ENCODE measurements at regions not wholly inside any gene's neighbourhood (a gene's known extent, or its start where the extent isn't known, plus 50 kb on each side); places are given as distances from the start of the nearest gene placed in this dataset.

DNA sequence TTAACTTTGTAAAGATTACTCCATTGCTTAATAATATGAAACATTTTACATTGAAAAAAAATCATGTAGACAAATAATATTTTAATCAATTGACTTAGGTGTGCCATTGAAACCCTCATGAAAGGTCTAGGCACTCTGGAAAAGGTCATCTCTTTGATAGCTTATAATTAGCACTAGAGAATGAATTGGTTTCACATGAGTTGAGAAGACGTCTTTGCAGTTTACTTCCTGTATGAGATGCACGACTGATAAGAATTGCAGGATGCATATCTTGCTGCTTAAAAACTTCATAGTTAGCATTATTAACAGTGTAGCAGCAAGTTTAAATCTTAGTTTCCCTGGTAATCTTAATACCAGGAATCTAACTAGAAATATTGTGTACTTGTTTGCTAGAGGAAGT is 614.2 kb upstream of the COBL start:
- Histone ChIP-seq H3K4ac (ENCODE audit: low read depth, low read length) (no peak overlapping the region), H4K5ac (ENCODE audit: low read depth, low read length) (no peak overlapping the region), H3K27me3 (ENCODE audit: control insufficient read depth, insufficient read depth, low read length) (no peaks in the 10 kb centered on the region), H4K20me1 (ENCODE audit: insufficient read depth, low read length) (no peaks in the 10 kb centered on the region), H3K23ac (ENCODE audit: low read depth, low read length) (no peak overlapping the region), H2BK15ac (ENCODE audit: low read depth, low read length) (no peak overlapping the region), H3K9me3 (ENCODE audit: control insufficient read depth, insufficient read depth, low read length) (0 out of 2 replicates have a peak, but pooled peaks cover 4% of the 10 kb centered on the region), H3K79me1 (ENCODE audit: low read depth in 1 of 2, low read length in 2 of 2) (no peaks in the 10 kb centered on the region), H2BK5ac (ENCODE audit: low read depth, low read length, poor library complexity, severe bottlenecking) (no peak overlapping the region), H2AFZ (replicated peaks; ENCODE audit: low read length, poor library complexity) (no peak overlapping the region), H3K36me3 (ENCODE audit: control insufficient read depth, insufficient read depth, low read length) (no peaks in the 10 kb centered on the region), H3K9me1 (ENCODE audit: insufficient read depth, low read length) (no peaks in the 10 kb centered on the region), H2BK120ac (ENCODE audit: low read depth, low read length) (no peak overlapping the region), H4K91ac (ENCODE audit: insufficient read depth, low read depth, low read length) (no peak overlapping the region), H3K4me3 (ENCODE audit: insufficient read depth, low read depth, low read length) (no peak overlapping the region), H3K4me2 (ENCODE audit: low read depth, low read length) (no peak overlapping the region), H2AK9ac (replicated peaks; ENCODE audit: low read depth, low read length, poor library complexity) (no peak overlapping the region), H3K56ac (ENCODE audit: extremely low read depth, insufficient read depth, low read length) (no peak overlapping the region), H2AK5ac (ENCODE audit: low read depth, low read length) (no peak overlapping the region), H3K18ac (ENCODE audit: low read depth, low read length) (no peak overlapping the region), H3K4me1 (ENCODE audit: control insufficient read depth, insufficient read depth, low read length) (no peaks in the 10 kb centered on the region), H2BK20ac (ENCODE audit: low read depth, low read length) (no peak overlapping the region), H3K27ac (ENCODE audit: insufficient read depth, low read length) (no peak overlapping the region), H3K9ac (ENCODE audit: low read depth, low read length) (no peak overlapping the region), H3K14ac (replicated peaks; ENCODE audit: low read depth, low read length) (no peak overlapping the region), H4K8ac (ENCODE audit: low read depth in 2 of 2, low read length in 2 of 2) (no peak overlapping the region)
- dilution Hi-C loops (cut with HindIII; ENCODE audit: low sequenced_read_pairs, unreplicated experiment), result no loop called here
- in situ Hi-C loops (cut with MboI; ENCODE audit: low sequenced_read_pairs), result no loop called here
- DNase-seq (no peak), ATAC-seq (ENCODE audit: low read depth) (no peak)
- intact Hi-C loops (cut with micrococcal nuclease), result no loop called here
- ChIA-PET CTCF (no interaction called here), POLR2A (ENCODE audit: unreplicated experiment) (no interaction called here)
- TF ChIP-seq SMC3 (IDR thresholded peaks at IDR 0.05; ENCODE audit: low read depth, low read length) (no peak), BHLHE40 (IDR thresholded peaks at IDR 0.05; ENCODE audit: low read depth, low read length) (no peak), RCOR1 (IDR thresholded peaks at IDR 0.05; ENCODE audit: insufficient replicate concordance, low read length) (no peak), CEBPB (IDR thresholded peaks at IDR 0.05; ENCODE audit: low read depth, low read length) (no peak), NFE2L2 (IDR thresholded peaks at IDR 0.05; ENCODE audit: low read depth, low read length) (no peak), MAFK (IDR thresholded peaks at IDR 0.05; ENCODE audit: low read depth, low read length) (no peak)
- no TSS peak for BruUV-seq (replicated peaks)
- WGBS, 2 experiments (ENCODE audit: extremely low coverage in 2 of 2, insufficient read length in 1 of 2), result no CpG with 5 or more reads among the region's 2 CpGs
